ENCODE measurements at regions not wholly inside any gene's neighbourhood (a gene's known extent, or its start where the extent isn't known, plus 50 kb on each side); places are given as distances from the start of the nearest gene placed in this dataset.
"Not testable (repeated sequence)": the region's sequence is repeated elsewhere in the genome, so short reads cannot be mapped to it uniquely, and the experiment has no call there.

GRCh38 chr1:191504999-191505398 is 653.3 kb upstream of the RGS18 start:
- DNase-seq (ENCODE audit: low spot score): no peak

- DNase-seq (ENCODE audit: low spot score): no peak
Observed at GRCh38 chr1:191508239-191508638, 650.0 kb upstream of the RGS18 start.

- not testable (repeated sequence) for DNase-seq (ENCODE audit: low spot score)
Observed at GRCh38 chr1:191511480-191511879, 646.8 kb upstream of the RGS18 start.

- no peak for DNase-seq (ENCODE audit: low spot score)
Observed at GRCh38 chr1:191517826-191518225, 640.4 kb upstream of the RGS18 start.

GRCh38 chr1:191519519-191519918 is 638.7 kb upstream of the RGS18 start:
- DNase-seq (ENCODE audit: low spot score): no peak

- DNase-seq (ENCODE audit: low spot score): no peak
Observed at GRCh38 chr1:191520345-191520744, 637.9 kb upstream of the RGS18 start.

GRCh38 chr1:191525944-191526343 is 632.3 kb upstream of the RGS18 start:
- not testable (repeated sequence) for DNase-seq (ENCODE audit: low spot score)

- no peak for DNase-seq (ENCODE audit: low spot score)
Observed at GRCh38 chr1:191528275-191528674, 630.0 kb upstream of the RGS18 start.

- no peak for DNase-seq (ENCODE audit: low spot score)
Observed at GRCh38 chr1:191530928-191531327, 627.3 kb upstream of the RGS18 start.

- DNase-seq (ENCODE audit: low spot score): no peak
Observed at GRCh38 chr1:191533254-191533653, 625.0 kb upstream of the RGS18 start.

- no peak for DNase-seq (ENCODE audit: low spot score)
Observed at GRCh38 chr1:191536791-191537429, 621.4 kb upstream of the RGS18 start.

- no peak for DNase-seq (ENCODE audit: low spot score)
Observed at GRCh38 chr1:191541758-191542157, 616.5 kb upstream of the RGS18 start.

GRCh38 chr1:191542444-191542843 is 615.8 kb upstream of the RGS18 start:
- no peak for DNase-seq (ENCODE audit: low spot score)

- no peak for DNase-seq (ENCODE audit: low spot score)
Observed at GRCh38 chr1:191546803-191547202, 611.5 kb upstream of the RGS18 start.

GRCh38 chr1:191551019-191551418 is 607.2 kb upstream of the RGS18 start:
- DNase-seq (ENCODE audit: low spot score): no peak

- no peak for DNase-seq (ENCODE audit: low spot score)
Observed at GRCh38 chr1:191558379-191558778, 599.9 kb upstream of the RGS18 start.

- DNase-seq (ENCODE audit: low spot score): no peak
Observed at GRCh38 chr1:191561276-191561675, 597.0 kb upstream of the RGS18 start.

- no peak for DNase-seq (ENCODE audit: low spot score)
Observed at GRCh38 chr1:191564275-191564674, 594.0 kb upstream of the RGS18 start.

GRCh38 chr1:191572479-191572878 is 585.8 kb upstream of the RGS18 start:
- no peak for DNase-seq (ENCODE audit: low spot score)

GRCh38 chr1:191575180-191575579 is 583.1 kb upstream of the RGS18 start:
- no peak for DNase-seq (ENCODE audit: low spot score)

- DNase-seq (ENCODE audit: low spot score): no peak
Observed at GRCh38 chr1:191575746-191576145, 582.5 kb upstream of the RGS18 start.

- DNase-seq (ENCODE audit: low spot score): no peak
Observed at GRCh38 chr1:191577213-191577612, 581.0 kb upstream of the RGS18 start.

GRCh38 chr1:191578281-191578680 is 580.0 kb upstream of the RGS18 start:
- DNase-seq (ENCODE audit: low spot score): no peak

- DNase-seq (ENCODE audit: low spot score): no peak
Observed at GRCh38 chr1:191579019-191579418, 579.2 kb upstream of the RGS18 start.

- no peak for DNase-seq (ENCODE audit: low spot score)
Observed at GRCh38 chr1:191582169-191582568, 576.1 kb upstream of the RGS18 start.

Measured in hepatic stellate cell (primary cell).